ENCODE measurements at regions not wholly inside any gene's neighbourhood (a gene's known extent, or its start where the extent isn't known, plus 50 kb on each side); places are given as distances from the start of the nearest gene placed in this dataset.

GRCh38 chr1:232218955-232219865 lies 410.7 kb downstream of the SIPA1L2 start:
- intact Hi-C loops (cut with DNase I) = no loop called here
- no peak for DNase-seq (ENCODE audit: low spot score)

- intact Hi-C loops (cut with DNase I) = no loop called here
- no peak for DNase-seq (ENCODE audit: low spot score)
Observed at GRCh38 chr1:232213928-232214327, 416.0 kb downstream of the SIPA1L2 start.

GRCh38 chr1:232212253-232212652 lies 417.7 kb downstream of the SIPA1L2 start:
- no peak for DNase-seq (ENCODE audit: low spot score)

GRCh38 chr1:232211149-232211548 lies 418.8 kb downstream of the SIPA1L2 start:
- intact Hi-C loops (cut with DNase I) = no loop called here
- no peak for DNase-seq (ENCODE audit: low spot score)

More at GRCh38 chr1:232212253-232212652, 417.7 kb downstream of the SIPA1L2 start:
- intact Hi-C loops (cut with DNase I) = no loop called here

- no peak for DNase-seq (ENCODE audit: low spot score)
- intact Hi-C loops (cut with DNase I) = no loop called here
Observed at GRCh38 chr1:232209357-232209756, 420.6 kb downstream of the SIPA1L2 start.

- DNase-seq (ENCODE audit: low spot score) = no peak
- intact Hi-C loops (cut with DNase I) = no loop called here
Observed at GRCh38 chr1:232207073-232207866, 422.7 kb downstream of the SIPA1L2 start.

GRCh38 chr1:232204269-232204668 lies 425.7 kb downstream of the SIPA1L2 start:
- intact Hi-C loops (cut with DNase I) = no loop called here
- no peak for DNase-seq (ENCODE audit: low spot score)

GRCh38 chr1:232201024-232201423 lies 428.9 kb downstream of the SIPA1L2 start:
- DNase-seq (ENCODE audit: low spot score) = no peak
- intact Hi-C loops (cut with DNase I) = no loop called here

- intact Hi-C loops (cut with DNase I) = no loop called here
- DNase-seq (ENCODE audit: low spot score) = no peak
Observed at GRCh38 chr1:232196042-232196441, 433.9 kb downstream of the SIPA1L2 start.

- intact Hi-C loops (cut with DNase I) = no loop called here
- DNase-seq (ENCODE audit: low spot score) = no peak
Observed at GRCh38 chr1:232194424-232194823, 435.5 kb downstream of the SIPA1L2 start.

GRCh38 chr1:232193451-232193783 lies 436.5 kb downstream of the SIPA1L2 start:
- no peak for DNase-seq (ENCODE audit: low spot score)
- intact Hi-C loops (cut with DNase I) = no loop called here

GRCh38 chr1:232192781-232193450 lies 437.0 kb downstream of the SIPA1L2 start:
- DNase-seq (ENCODE audit: low spot score) = no peak
- intact Hi-C loops (cut with DNase I) = no loop called here

- intact Hi-C loops (cut with DNase I) = no loop called here
- no peak for DNase-seq (ENCODE audit: low spot score)
Observed at GRCh38 chr1:232191560-232191959, 438.4 kb downstream of the SIPA1L2 start.

- DNase-seq (ENCODE audit: low spot score) = no peak
- intact Hi-C loops (cut with DNase I) = no loop called here
Observed at GRCh38 chr1:232188318-232188717, 441.6 kb downstream of the SIPA1L2 start.

GRCh38 chr1:232186931-232187330 lies 443.0 kb downstream of the SIPA1L2 start:
- intact Hi-C loops (cut with DNase I) = no loop called here
- DNase-seq (ENCODE audit: low spot score) = no peak

GRCh38 chr1:232184561-232185530 lies 445.1 kb downstream of the SIPA1L2 start:
- no peak for DNase-seq (ENCODE audit: low spot score)

GRCh38 chr1:232183802-232184201 lies 446.1 kb downstream of the SIPA1L2 start:
- intact Hi-C loops (cut with DNase I) = loop anchor here in 1 of 2 donors (5.0 kb wide), 1 partner anchor 458 kb away; no protein-coding TSS in a partner anchor
- no peak for DNase-seq (ENCODE audit: low spot score)

More at GRCh38 chr1:232184561-232185530, 445.1 kb downstream of the SIPA1L2 start:
- intact Hi-C loops (cut with DNase I) = loop anchor here in 1 of 2 donors (5.0 kb wide), 1 partner anchor 457 kb away; no protein-coding TSS in a partner anchor

- intact Hi-C loops (cut with DNase I) = loop anchor here in 1 of 2 donors (5.0 kb wide), 1 partner anchor 459 kb away; no protein-coding TSS in a partner anchor
- DNase-seq (ENCODE audit: low spot score) = no peak
Observed at GRCh38 chr1:232183266-232183800, 446.6 kb downstream of the SIPA1L2 start.
